Lower leg skin (tissue), 4 donors: ENCODE measurements at regions not wholly inside any gene's neighbourhood (a gene's known extent, or its start where the extent isn't known, plus 50 kb on each side); places are given as distances from the start of the nearest gene placed in this dataset.

Source experiments
- DNase-seq, 2 donors: peaks; one replicate each; pipeline ENCODE4 v3.0.0-alpha.2; 2019; ENCODE audit warnings: low spot score in 2 of 2
- H3K4me3 ChIP-seq: fragments of 200-600 bp; sonication (generic); 2 replicates; pipeline ENCODE4 v1.5.1; 2017; ENCODE audit warnings: mild to moderate bottlenecking, low read depth; ENCODE audit not compliant: poor library complexity, severe bottlenecking
- CTCF ChIP-seq, 3 donors: fragments of 450-650 bp; IDR thresholded peaks; one replicate each; pipeline ENCODE4 v1.5.1; 2016; ENCODE audit warnings: antibody characterized with exemption in 3 of 3, mild to moderate bottlenecking in 3 of 3, moderate library complexity in 2 of 3
- POLR2A ChIP-seq, 2 donors: fragments of 450-650 bp; IDR thresholded peaks; one replicate each; pipeline ENCODE4 v1.6.1; 2016 to 2017; ENCODE audit warnings: antibody characterized with exemption in 2 of 2, mild to moderate bottlenecking in 1 of 2, moderate library complexity in 1 of 2
- WGBS, 2 donors: methylation state at CpG; one replicate each; pipeline ENCODE4 v1.1.5; 2018; 5-methylcytosine and 5-hydroxymethylcytosine counted together
- intact Hi-C: fragments of 100-400 bp; cut with DNase I; formaldehyde crosslinking; loops from one replicate; pipeline ENCODE4 v1.15.0; 2023; ENCODE audit warnings: low total_unique reads

GRCh38 chrX:130994671-130995070 lies 63.5 kb upstream of the ARHGAP36 start:
- H3K4me3 ChIP-seq: no peak overlapping the region
- WGBS, 2 donors: 46 to 57% methylated on average over 8 of the region's 8 CpGs
- intact Hi-C loops: no loop called here
- DNase-seq: no peak
- TF ChIP-seq POLR2A (IDR thresholded peaks at IDR 0.05) (no peak), CTCF (IDR thresholded peaks at IDR 0.05) (no peak)

DNA sequence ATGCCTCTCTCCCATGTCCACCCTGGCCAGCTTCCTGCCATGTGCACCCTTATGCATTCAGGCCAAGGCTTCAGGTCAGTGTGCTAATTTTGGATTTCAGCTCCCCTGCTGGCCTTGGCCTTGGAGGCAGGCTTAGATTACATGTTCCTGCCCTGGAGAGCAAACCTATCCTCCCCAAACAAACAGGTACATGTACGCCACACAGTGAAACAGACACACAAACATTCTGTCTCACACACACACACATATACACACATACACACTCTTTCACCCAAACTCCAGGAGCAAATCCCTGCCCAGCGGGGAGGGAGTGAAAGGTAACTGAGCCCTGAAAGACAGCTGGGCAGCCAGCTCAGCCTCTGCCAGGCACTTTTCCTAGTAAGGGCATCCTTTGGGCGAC lies 62.7 kb upstream of the ARHGAP36 start:
- 79 to 100% methylated on average over 3 of the region's 3 CpGs for WGBS, 2 donors
- H3K4me3 ChIP-seq: no peak overlapping the region
- intact Hi-C loops: no loop called here
- TF ChIP-seq CTCF (IDR thresholded peaks at IDR 0.05) (no peak), POLR2A (IDR thresholded peaks at IDR 0.05) (no peak)
- DNase-seq: no peak

GRCh38 chrX:130997314-130997713 lies 60.8 kb upstream of the ARHGAP36 start:
- intact Hi-C loops: no loop called here

DNA sequence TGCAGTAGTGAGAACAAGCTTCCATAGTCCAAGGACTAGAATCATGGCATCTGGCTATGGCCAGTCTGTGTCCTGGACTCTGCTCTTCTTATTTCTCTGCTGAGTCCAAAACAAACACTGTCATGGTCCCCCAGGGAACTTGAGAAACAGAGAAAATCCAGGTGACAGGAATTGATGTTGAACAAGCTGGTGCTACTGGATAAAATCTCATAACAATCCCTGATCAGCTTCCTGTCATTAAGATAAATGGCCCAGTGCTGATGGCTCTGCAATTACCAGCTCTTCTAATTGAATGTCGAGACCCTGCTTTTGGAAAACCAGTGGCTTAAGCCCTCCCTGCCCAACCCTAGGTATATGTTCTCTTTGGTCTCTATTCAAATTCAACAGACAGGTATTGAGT lies 58.8 kb upstream of the ARHGAP36 start:
- no peak for DNase-seq
- 55 to 69% methylated on average over 1 of the region's 1 CpG for WGBS, 2 donors
- TF ChIP-seq POLR2A (IDR thresholded peaks at IDR 0.05): no peak
- no peak for TF ChIP-seq CTCF (IDR thresholded peaks at IDR 0.05)
- no peak overlapping the region for H3K4me3 ChIP-seq
- intact Hi-C loops: no loop called here

More at GRCh38 chrX:130997314-130997713, 60.8 kb upstream of the ARHGAP36 start:
- TF ChIP-seq POLR2A (IDR thresholded peaks at IDR 0.05): no peak
- TF ChIP-seq CTCF (IDR thresholded peaks at IDR 0.05): no peak
- DNase-seq: no peak
- WGBS, 2 donors: 49 to 83% methylated on average over 2 of the region's 2 CpGs
- no peak overlapping the region for H3K4me3 ChIP-seq
